Tibial nerve (tissue), 3 donors: ENCODE measurements at regions not wholly inside any gene's neighbourhood (a gene's known extent, or its start where the extent isn't known, plus 50 kb on each side); places are given as distances from the start of the nearest gene placed in this dataset.

Experiments
- POLR2A ChIP-seq, 2 donors: fragments of 450-650 bp; IDR thresholded peaks; one replicate each; pipeline ENCODE4 v1.6.1; 2017; ENCODE audit warnings: antibody characterized with exemption in 2 of 2, mild to moderate bottlenecking in 2 of 2, moderate library complexity in 2 of 2
- TF ChIP-seq, protein P1 (sequence below), 5 experiments: fragments of 200-600 bp in 3 of 5; fragments of 450-650 bp in 2 of 5; sonication (generic) in 3 of 5; IDR thresholded peaks; one replicate each; pipeline ENCODE4 v1.5.1; 2016 to 2019; ENCODE audit warnings: antibody characterized with exemption in 5 of 5, mild to moderate bottlenecking in 3 of 5, moderate library complexity in 2 of 5

DNA sequence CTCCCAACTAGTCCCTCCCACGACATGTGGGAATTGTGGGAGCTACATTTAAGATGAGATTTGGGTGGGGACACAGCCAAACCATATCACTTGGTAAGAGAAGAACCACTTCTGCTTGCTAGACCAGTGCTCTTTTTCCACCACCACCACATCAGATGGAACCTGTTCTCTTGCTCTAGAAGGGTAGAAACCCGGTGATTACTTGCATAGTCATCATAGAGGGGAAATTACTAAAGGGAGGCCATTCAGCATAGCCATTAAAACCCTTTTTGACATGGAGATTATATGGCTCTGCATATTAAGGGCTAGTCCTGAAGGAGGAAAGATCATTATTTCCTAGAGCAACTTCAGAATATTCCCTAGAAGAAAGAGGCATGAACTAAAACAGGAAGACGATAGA, 1188.0 kb downstream of the CDH11 start:
- TF ChIP-seq, protein P1, sequence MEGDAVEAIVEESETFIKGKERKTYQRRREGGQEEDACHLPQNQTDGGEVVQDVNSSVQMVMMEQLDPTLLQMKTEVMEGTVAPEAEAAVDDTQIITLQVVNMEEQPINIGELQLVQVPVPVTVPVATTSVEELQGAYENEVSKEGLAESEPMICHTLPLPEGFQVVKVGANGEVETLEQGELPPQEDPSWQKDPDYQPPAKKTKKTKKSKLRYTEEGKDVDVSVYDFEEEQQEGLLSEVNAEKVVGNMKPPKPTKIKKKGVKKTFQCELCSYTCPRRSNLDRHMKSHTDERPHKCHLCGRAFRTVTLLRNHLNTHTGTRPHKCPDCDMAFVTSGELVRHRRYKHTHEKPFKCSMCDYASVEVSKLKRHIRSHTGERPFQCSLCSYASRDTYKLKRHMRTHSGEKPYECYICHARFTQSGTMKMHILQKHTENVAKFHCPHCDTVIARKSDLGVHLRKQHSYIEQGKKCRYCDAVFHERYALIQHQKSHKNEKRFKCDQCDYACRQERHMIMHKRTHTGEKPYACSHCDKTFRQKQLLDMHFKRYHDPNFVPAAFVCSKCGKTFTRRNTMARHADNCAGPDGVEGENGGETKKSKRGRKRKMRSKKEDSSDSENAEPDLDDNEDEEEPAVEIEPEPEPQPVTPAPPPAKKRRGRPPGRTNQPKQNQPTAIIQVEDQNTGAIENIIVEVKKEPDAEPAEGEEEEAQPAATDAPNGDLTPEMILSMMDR (IDR thresholded peaks at IDR 0.05) = no peak
- no peak for TF ChIP-seq POLR2A (IDR thresholded peaks at IDR 0.05)
